HCT116 (cell line): ENCODE measurements at regions not wholly inside any gene's neighbourhood (a gene's known extent, or its start where the extent isn't known, plus 50 kb on each side); places are given as distances from the start of the nearest gene placed in this dataset.

Source experiments
- ATAC-seq: fragments of 200-7000 bp; cut with Tn5 transposase; 2 replicates; pipeline ENCODE4 v1.9.1; 2020; ENCODE audit warnings: mild to moderate bottlenecking, moderate library complexity
- BruUV-seq: library from RNA; stranded (reverse); fragments of 400-500 nt; replicated peaks from 2 replicates; lab custom pipeline; 2021; lab: Mats Ljungman, UMichigan
- CTCF ChIA-PET: fragments of 300-600 bp; sonication (Branson Sonifier 250); formaldehyde crosslinking; loops from one replicate; lab custom pipeline; 2021; ENCODE audit warnings: antibody characterized with exemption; lab: Charles Lee
- POLR2A ChIA-PET: fragments of 300-600, 350-600 bp; sonication (Branson Sonifier 250); formaldehyde crosslinking; loops from one replicate; lab custom pipeline; 2021; ENCODE audit warnings: antibody characterized with exemption; lab: Charles Lee
- RAD21 ChIA-PET, 2 experiments: fragments of 300-600 bp; sonication (Branson Sonifier 250); formaldehyde crosslinking; loops; one replicate each; lab custom pipeline; 2023; ENCODE audit warnings: low total read pairs in 2 of 2; ENCODE audit not compliant: uncharacterized antibody in 2 of 2, unreplicated experiment in 2 of 2, low non-redundant PET in 1 of 2; lab: Charles Lee
- DNase-seq: peaks from one replicate; pipeline ENCODE4 v3.0.0-alpha.2; 2010; ENCODE audit warnings: low read depth, low spot score
- H2AFZ ChIP-seq: fragments of 200-600 bp; shearing (Covaris generic), sonication (generic); 2 replicates; pipeline ENCODE4 v1.6.1; 2017; ENCODE audit warnings: low read depth, mixed run types, mixed read lengths, antibody characterized with exemption, low read length; ENCODE audit not compliant: poor library complexity, severe bottlenecking
- H3K27ac ChIP-seq: 2 replicates; pipeline ENCODE4 v1.5.1; 2012; ENCODE audit warnings: low read depth, low read length
- H3K27me3 ChIP-seq: fragments of 200-600 bp; sonication (generic); 2 replicates; pipeline ENCODE4 v1.6.1; 2016; ENCODE audit warnings: mixed run types, low read length, mixed read lengths; ENCODE audit not compliant: insufficient read depth
- H3K36me3 ChIP-seq, 2 experiments: fragments of 200-500 bp in 1 of 2; fragments of 200-600 bp in 1 of 2; sonication (Bioruptor generic) in 1 of 2; sonication (generic) in 1 of 2; 2 replicates each; pipeline versions ENCODE4 v1.5.1 to v1.6.1; 2014 to 2016; ENCODE audit warnings: low read length in 2 of 2, inconsistent platforms in 1 of 2, mixed read lengths in 1 of 2, mixed run types in 1 of 2; ENCODE audit not compliant: insufficient read depth in 2 of 2, control insufficient read depth in 1 of 2
- H3K4me1 ChIP-seq, 2 experiments: fragments of 200-600 bp in 1 of 2; sonication (generic) in 1 of 2; 2 replicates each; pipeline versions ENCODE4 v1.5.1 to v1.6.1; 2012 to 2017; ENCODE audit warnings: low read length in 2 of 2, inconsistent platforms in 1 of 2, mild to moderate bottlenecking in 1 of 2, mixed read lengths in 1 of 2, mixed run types in 1 of 2, moderate library complexity in 1 of 2; ENCODE audit not compliant: insufficient read depth in 2 of 2, control insufficient read depth in 1 of 2
- H3K4me2 ChIP-seq: fragments of 200-600 bp; sonication (generic); 2 replicates; pipeline ENCODE4 v1.6.1; 2017; ENCODE audit warnings: mixed run types, low read length, mixed read lengths
- H3K4me3 ChIP-seq, 2 experiments: fragments of 200-600 bp in 1 of 2; sonication (generic) in 1 of 2; replicated peaks in 1 of 2; 2 replicates each; pipeline ENCODE4 v1.5.1; 2011 to 2016; ENCODE audit warnings: low read length in 2 of 2, control low read depth in 1 of 2, low read depth in 1 of 2, mild to moderate bottlenecking in 1 of 2, mixed read lengths in 1 of 2, mixed run types in 1 of 2
- H3K79me2 ChIP-seq: fragments of 200-600 bp; sonication (generic); 2 replicates; pipeline ENCODE4 v1.6.1; 2017; ENCODE audit warnings: mild to moderate bottlenecking, mixed run types, low read length, moderate library complexity, mixed read lengths; ENCODE audit not compliant: insufficient read depth
- H3K9ac ChIP-seq: fragments of 200-600 bp; sonication (generic); 2 replicates; pipeline ENCODE4 v1.6.1; 2016; ENCODE audit warnings: low read length, mixed read lengths
- H3K9me2 ChIP-seq: fragments of 200-600 bp; sonication (generic), shearing (Covaris generic); 2 replicates; pipeline ENCODE4 v1.6.1; 2017; ENCODE audit warnings: mixed run types, mild to moderate bottlenecking, moderate library complexity; ENCODE audit not compliant: insufficient read depth
- H3K9me3 ChIP-seq, 2 experiments: fragments of 200-500 bp in 1 of 2; fragments of 200-600 bp in 1 of 2; sonication (Bioruptor generic) in 1 of 2; sonication (generic) in 1 of 2; 2 replicates each; pipeline ENCODE4 v1.6.1; 2014 to 2017; ENCODE audit warnings: low read length in 2 of 2, mixed read lengths in 2 of 2, inconsistent platforms in 1 of 2, low read depth in 1 of 2, mild to moderate bottlenecking in 1 of 2, mixed run types in 1 of 2, moderate library complexity in 1 of 2; ENCODE audit not compliant: control insufficient read depth in 1 of 2, insufficient read depth in 1 of 2
- H4K20me1 ChIP-seq: fragments of 200-600 bp; sonication (generic), shearing (Covaris generic); 2 replicates; pipeline ENCODE4 v1.6.1; 2017; ENCODE audit warnings: mixed run types, mild to moderate bottlenecking, moderate library complexity; ENCODE audit not compliant: insufficient read depth
- CBX3 ChIP-seq: IDR thresholded peaks from 2 replicates; pipeline ENCODE4 v1.6.1; 2012; ENCODE audit warnings: low read depth
- EZH2 ChIP-seq: fragments of 200-600 bp; sonication (generic); IDR thresholded peaks from 2 replicates; pipeline ENCODE4 v1.6.1; 2017; ENCODE audit warnings: antibody characterized with exemption, mixed run types
- EZH2phosphoT487 ChIP-seq: fragments of 200-600 bp; IDR thresholded peaks from 2 replicates; pipeline ENCODE4 v1.6.1; 2018; ENCODE audit warnings: antibody characterized with exemption, borderline replicate concordance
- FOSL1 ChIP-seq: IDR thresholded peaks from 2 replicates; pipeline ENCODE4 v1.6.1; 2012; ENCODE audit warnings: low read depth
- POLR2AphosphoS5 ChIP-seq: IDR thresholded peaks from 2 replicates; pipeline ENCODE4 v1.6.1; 2011; ENCODE audit warnings: mild to moderate bottlenecking, low read depth, low read length, moderate library complexity
- SRF ChIP-seq: IDR thresholded peaks from 2 replicates; pipeline ENCODE4 v1.6.1; 2012; ENCODE audit warnings: low read depth
- intact Hi-C: fragments of 100-400 bp; cut with micrococcal nuclease; formaldehyde crosslinking; loops from 2 replicates; pipeline ENCODE4 v1.10.0; 2022

- no peaks in the 10 kb centered on the region for H4K20me1 ChIP-seq
- DNase-seq: no peak
- intact Hi-C loops: no loop called here
- no peak overlapping the region for H3K27ac ChIP-seq
- no peaks in the 10 kb centered on the region for H3K27me3 ChIP-seq
- H3K9ac ChIP-seq: no peak overlapping the region
- RAD21 ChIA-PET: no interaction called here
- POLR2A ChIA-PET: no interaction called here
- ATAC-seq: no peak
- H3K9me3 ChIP-seq: no peaks in the 10 kb centered on the region
- H3K9me2 ChIP-seq: no peaks in the 10 kb centered on the region
- H3K4me3 ChIP-seq: no peak overlapping the region
- no peak overlapping the region for H3K4me2 ChIP-seq
- no peaks in the 10 kb centered on the region for H3K4me1 ChIP-seq
- CTCF ChIA-PET: no interaction called here
- H2AFZ ChIP-seq: no peak overlapping the region
- TF ChIP-seq SRF: no peak
- no peak for TF ChIP-seq EZH2
- TF ChIP-seq EZH2phosphoT487: no peak
- TF ChIP-seq FOSL1: no peak
- no peak for TF ChIP-seq POLR2AphosphoS5
- TF ChIP-seq CBX3: no peak
- no TSS peak for BruUV-seq
- H3K79me2 ChIP-seq: no peaks in the 10 kb centered on the region
- no peaks in the 10 kb centered on the region for H3K36me3 ChIP-seq
These were observed 51.4 kb upstream of the GUCY1A1 start for GRCh38 chr4:155615081-155615887.

GRCh38 chr4:155614111-155614762 is 52.4 kb upstream of the GUCY1A1 start:
- Histone ChIP-seq H3K4me2 (no peak overlapping the region), H3K9me2 (no peaks in the 10 kb centered on the region), H2AFZ (no peak overlapping the region), H4K20me1 (no peaks in the 10 kb centered on the region), H3K9me3 (no peaks in the 10 kb centered on the region), H3K27me3 (no peaks in the 10 kb centered on the region), H3K79me2 (no peaks in the 10 kb centered on the region), H3K4me3 (no peak overlapping the region), H3K9ac (no peak overlapping the region), H3K27ac (no peak overlapping the region), H3K4me1 (no peaks in the 10 kb centered on the region), H3K36me3 (no peaks in the 10 kb centered on the region)
- ATAC-seq (no peak), DNase-seq (no peak)
- CTCF ChIA-PET: no interaction called here
- no TSS peak for BruUV-seq
- no peak for TF ChIP-seq EZH2
- POLR2A ChIA-PET: no interaction called here
- RAD21 ChIA-PET: no interaction called here
- intact Hi-C loops: no loop called here
